MG63 (cell line): ENCODE measurements at regions not wholly inside any gene's neighbourhood (a gene's known extent, or its start where the extent isn't known, plus 50 kb on each side); places are given as distances from the start of the nearest gene placed in this dataset.
"Not testable (repeated sequence)": the region's sequence is repeated elsewhere in the genome, so short reads cannot be mapped to it uniquely, and the experiment has no call there.

ENCODE experiments used
- DNase-seq: peaks from one replicate; pipeline ENCODE4 v3.0.0-alpha.2; 2020
- H3K27me3 ChIP-seq: fragments of 250-450 bp; sonication (Bioruptor Pico); 2 replicates; pipeline ENCODE4 v1.5.1; 2020; ENCODE audit warnings: mild to moderate bottlenecking, moderate library complexity
- H3K36me3 ChIP-seq: fragments of 250-450 bp; sonication (Bioruptor Pico); 2 replicates; pipeline ENCODE4 v1.5.1; 2020; ENCODE audit warnings: mild to moderate bottlenecking, moderate library complexity
- H3K4me3 ChIP-seq: fragments of 250-450 bp; sonication (Bioruptor Pico); 2 replicates; pipeline ENCODE4 v1.5.1; 2020; ENCODE audit warnings: mild to moderate bottlenecking, moderate library complexity
- H3K9me3 ChIP-seq: fragments of 250-450 bp; sonication (Bioruptor Pico); 2 replicates; pipeline ENCODE4 v1.5.1; 2020; ENCODE audit warnings: mild to moderate bottlenecking, moderate library complexity

DNA sequence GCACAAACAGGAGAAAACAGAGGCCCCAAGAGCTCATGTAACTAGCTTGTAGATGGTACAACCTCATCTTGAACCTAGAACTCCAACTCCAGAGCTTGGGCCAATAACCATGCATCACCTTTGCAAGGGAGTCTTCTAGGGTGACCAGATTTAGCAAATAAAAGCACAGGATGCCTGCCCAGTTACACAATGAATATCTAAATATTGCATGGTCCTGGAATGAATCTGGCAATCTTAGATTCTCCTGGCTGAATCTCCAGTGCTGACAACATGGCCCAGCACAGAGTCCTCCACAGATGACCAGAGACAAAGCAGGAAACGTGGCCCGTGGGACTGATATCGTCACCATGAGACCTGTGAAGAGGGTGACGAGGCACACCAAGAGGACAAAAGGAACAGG is 494.1 kb downstream of the PREX1 start:
- Histone ChIP-seq H3K36me3 (no peaks in the 10 kb centered on the region), H3K9me3 (no peaks in the 10 kb centered on the region)
- DNase-seq, result no peak

DNA sequence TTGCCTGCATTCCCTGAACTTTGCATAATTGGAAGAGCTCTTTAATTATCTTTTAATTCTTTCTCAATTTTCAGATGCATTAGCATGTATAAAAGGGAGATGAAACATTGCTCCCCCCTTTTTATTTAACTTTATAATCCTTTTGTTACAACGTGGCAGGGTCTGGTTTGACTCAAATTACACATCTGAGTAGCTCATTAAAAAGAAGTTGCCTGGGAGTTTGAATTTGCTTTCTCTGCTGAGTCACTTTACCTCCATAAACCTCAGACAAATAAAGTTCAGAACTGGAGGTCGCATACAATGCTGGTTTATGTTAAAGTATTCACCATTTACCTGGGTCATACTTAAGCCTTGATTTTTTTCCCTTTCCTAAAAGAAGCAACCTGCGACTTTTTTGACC is 495.2 kb downstream of the PREX1 start:
- Histone ChIP-seq H3K36me3 (no peaks in the 10 kb centered on the region), H3K4me3 (no peak overlapping the region)
- DNase-seq, result no peak

More for the DNA sequence above, 494.1 kb downstream of the PREX1 start:
- H3K4me3 ChIP-seq, result no peak overlapping the region
- peaks cover 13% of the 10 kb centered on the region for H3K27me3 ChIP-seq

DNA sequence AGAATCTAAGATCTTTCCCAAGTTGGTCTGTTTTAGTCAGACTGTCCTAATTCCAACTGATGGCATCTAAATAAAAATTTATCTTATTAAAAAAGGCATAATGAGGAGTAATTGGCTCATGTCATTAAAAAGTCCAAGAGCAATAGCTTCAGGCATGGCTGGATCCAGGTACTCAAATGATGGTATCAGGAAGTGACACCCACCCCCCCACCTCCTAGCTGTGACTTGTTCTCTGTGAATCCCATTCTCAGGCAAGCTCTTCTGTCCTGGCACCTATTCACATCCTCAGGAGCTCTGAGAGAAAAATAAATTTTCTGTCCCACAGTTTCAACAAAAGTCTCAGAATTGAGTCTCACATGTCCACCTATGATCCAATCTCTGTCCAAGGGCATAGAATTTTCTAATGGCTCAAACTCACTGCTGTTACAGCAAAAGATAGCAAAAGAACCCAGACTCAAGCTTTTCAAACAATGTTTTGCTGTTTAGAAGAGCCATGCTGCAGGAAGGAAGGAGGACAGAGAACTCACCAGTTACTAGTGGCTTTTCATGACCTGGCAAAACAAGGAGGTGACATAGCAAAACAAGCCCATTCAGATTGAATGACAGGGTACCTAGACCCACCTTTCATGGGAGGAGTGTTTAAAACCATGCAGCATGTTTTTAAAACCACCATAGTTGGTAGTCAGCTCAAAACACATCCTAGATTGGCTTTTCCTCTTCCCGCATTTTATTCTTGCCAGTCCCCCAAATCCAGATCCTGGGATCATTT is 496.1 kb downstream of the PREX1 start:
- H3K4me3 ChIP-seq, result no peak overlapping the region
- H3K9me3 ChIP-seq, result no peaks in the 10 kb centered on the region
- no peak for DNase-seq
- no peaks in the 10 kb centered on the region for H3K36me3 ChIP-seq
- peaks cover 6% of the 10 kb centered on the region for H3K27me3 ChIP-seq

More for the DNA sequence above, 495.2 kb downstream of the PREX1 start:
- Histone ChIP-seq H3K9me3 (no peaks in the 10 kb centered on the region), H3K27me3 (peaks cover 13% of the 10 kb centered on the region)

DNA sequence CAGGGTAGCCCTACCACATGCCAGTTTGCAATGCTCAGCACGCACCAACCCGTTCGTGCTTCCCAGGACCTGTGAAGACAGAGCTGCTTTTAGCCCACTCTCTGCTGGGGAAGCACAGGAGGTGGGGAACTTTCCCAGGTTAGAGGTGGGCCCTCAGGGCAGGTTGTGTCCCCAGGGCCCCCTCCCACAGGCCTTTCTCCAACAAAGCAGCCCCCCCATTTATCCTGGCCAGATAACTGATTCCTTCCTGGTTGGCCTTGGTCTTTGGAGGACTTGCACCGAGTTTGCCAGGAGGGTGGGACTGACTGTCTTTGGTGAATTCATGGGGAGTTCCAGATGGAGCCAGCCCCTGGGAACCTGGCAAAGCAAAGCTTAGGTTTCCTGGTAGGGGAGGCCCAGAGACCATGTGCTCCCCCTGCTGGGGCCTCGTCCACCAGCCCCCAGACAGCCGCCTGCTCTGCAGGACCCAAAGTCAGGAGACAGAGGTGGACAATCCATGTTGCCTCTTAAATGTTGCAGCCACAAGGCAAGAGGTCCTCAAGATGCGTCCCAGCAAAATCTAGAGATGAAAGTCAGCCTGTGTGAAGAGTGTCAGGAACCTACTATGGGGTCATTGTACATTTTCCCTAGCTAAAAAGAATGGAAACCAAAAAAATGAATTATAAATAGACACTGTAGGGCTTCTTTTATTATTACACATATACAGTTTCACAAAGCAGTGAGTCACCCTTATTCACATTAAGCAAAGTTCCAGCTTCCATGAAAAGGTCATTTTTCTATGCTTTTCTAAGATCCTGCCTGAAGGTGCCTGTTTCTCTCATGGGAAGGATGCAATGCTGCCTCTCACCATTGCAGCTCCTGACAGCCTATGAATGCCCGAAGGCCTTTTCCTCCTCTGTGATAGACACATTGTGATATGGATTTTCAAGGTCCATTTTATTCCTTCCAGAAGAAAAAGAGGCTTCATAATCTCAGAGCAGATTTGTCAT is 497.8 kb downstream of the PREX1 start:
- no peaks in the 10 kb centered on the region for H3K27me3 ChIP-seq
- H3K4me3 ChIP-seq, result no peak overlapping the region
- DNase-seq, result peak; percentile 53
- H3K36me3 ChIP-seq, result no peaks in the 10 kb centered on the region
- H3K9me3 ChIP-seq, result no peaks in the 10 kb centered on the region

DNA sequence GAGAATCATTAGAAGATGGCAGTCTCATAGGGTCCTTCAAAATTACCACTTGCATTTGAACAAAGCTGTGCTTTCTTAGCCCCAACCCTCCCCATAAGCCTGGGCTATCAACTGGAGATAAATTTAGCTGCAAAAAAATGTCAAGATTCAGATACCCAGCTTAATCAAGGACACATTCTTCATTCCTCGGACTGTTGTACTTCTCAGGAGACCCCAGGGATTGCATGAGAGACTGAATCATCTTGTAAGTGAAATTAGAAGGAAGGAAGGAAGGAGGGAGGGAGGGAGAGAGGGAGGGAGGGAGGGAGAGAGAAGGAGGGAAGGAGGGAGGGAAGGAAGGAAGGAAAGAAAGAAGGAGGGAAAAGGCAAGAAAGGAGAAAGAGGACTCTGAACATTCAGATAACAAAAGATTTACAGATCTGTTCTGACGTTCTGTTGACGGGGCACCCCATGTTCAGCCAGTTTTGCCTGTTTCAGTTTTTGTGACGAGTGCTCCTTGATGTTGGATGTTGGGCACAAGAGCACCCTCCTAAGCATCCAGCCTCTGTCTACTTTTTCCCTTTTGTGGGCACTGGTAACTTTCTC is 498.7 kb downstream of the PREX1 start:
- H3K27me3 ChIP-seq, result no peaks in the 10 kb centered on the region
- DNase-seq, result no peak
- no peaks in the 10 kb centered on the region for H3K36me3 ChIP-seq
- no peaks in the 10 kb centered on the region for H3K9me3 ChIP-seq
- no peak overlapping the region for H3K4me3 ChIP-seq

DNA sequence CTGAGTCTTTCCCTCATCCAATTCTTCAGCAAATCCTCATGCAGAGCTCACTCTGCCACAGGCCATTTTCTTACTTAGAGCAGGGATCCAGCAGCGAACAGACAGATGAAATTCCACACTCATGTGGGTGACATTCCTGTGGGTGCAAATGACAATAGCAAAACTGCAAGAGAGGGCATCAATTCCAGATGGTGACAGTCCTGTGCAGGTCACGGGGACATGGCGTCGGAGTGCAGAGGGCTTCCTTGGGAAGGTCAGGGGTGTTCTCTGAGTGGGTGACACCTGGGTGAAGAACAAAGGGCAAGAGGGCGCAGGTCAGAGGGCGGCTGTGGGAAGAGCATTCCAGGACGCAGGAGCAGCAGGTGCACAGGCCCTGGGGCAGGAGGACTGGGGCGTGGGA is 500.0 kb downstream of the PREX1 start:
- not testable (repeated sequence) for H3K9me3 ChIP-seq, H3K27me3 ChIP-seq, DNase-seq, H3K4me3 ChIP-seq, H3K36me3 ChIP-seq

DNA sequence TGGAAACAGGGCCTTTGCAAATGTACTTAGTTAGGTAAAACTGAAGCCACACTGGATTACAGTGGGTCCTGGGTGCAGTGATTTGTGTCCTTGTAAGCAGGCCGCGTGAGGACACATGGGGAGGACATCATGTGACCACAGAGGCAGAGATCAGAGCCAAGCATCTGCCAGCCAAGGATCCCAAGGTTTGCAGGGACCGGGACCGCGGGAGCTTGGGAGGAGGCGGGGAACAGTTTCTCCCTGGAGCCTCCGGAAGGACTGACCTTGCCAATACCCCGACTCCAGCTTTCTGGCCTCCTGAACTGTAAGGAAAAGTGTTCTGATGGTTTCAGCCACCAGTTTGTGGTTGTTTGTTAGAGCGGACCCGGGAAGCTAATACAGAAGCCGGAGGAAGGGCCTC is 500.9 kb downstream of the PREX1 start:
- DNase-seq, result no peak
- no peaks in the 10 kb centered on the region for H3K36me3 ChIP-seq
- no peaks in the 10 kb centered on the region for H3K27me3 ChIP-seq
- H3K9me3 ChIP-seq, result no peaks in the 10 kb centered on the region
- no peak overlapping the region for H3K4me3 ChIP-seq

DNA sequence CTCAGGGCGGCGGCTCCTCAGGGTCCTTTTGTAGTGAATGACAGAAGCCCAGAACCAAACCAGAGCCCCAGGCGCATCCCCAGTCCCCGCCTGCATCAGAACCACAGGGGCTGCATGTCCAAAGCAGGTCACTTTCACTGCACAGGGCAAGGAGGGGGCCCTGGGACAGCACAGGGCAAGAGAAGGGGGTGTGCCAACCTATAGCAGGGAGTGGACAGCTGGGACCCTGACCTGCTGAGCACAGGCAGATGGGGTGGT is 501.4 kb downstream of the PREX1 start:
- Histone ChIP-seq H3K27me3 (no peaks in the 10 kb centered on the region), H3K4me3 (no peak overlapping the region), H3K36me3 (no peaks in the 10 kb centered on the region), H3K9me3 (no peaks in the 10 kb centered on the region)
- DNase-seq, result no peak

DNA sequence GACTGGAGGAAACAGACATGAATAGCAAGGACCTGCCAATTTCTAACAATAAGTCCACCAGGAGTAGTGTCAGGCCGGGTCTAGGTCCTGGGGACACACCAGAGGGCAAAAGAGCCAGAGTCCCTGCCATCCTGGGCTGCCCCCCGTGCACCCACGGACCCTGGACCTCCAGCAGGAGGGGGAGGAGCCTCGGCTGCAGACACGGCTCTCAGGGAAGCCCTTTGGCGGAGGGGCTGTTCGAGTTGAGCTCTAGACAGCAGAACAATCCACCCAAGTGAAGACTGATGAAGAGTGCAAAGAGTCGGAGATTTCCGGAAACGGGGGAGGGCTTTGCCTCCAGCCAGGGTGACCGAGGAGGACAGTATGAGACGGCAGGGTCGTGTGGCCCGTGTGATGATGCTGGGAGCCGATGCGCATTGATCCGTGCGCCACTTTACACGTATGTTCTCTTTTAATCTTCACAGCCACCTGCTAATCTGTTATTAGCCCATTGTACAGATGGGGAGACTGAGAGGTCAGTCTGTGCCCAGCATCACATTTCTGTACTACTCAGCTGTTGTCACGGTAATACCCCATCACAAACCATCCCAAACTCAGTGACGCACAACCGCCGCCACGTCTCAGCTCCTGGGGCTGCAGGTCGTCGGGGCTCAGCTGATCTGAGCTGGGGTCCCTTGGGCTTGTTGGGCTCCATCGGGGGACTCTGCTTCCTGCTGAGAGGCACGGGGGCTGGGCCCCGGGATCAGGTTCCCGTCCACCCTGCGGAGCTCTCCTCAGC is 502.0 kb downstream of the PREX1 start:
- no peaks in the 10 kb centered on the region for H3K36me3 ChIP-seq
- no peak for DNase-seq
- no peaks in the 10 kb centered on the region for H3K9me3 ChIP-seq
- H3K27me3 ChIP-seq, result no peaks in the 10 kb centered on the region
- H3K4me3 ChIP-seq, result no peak overlapping the region

DNA sequence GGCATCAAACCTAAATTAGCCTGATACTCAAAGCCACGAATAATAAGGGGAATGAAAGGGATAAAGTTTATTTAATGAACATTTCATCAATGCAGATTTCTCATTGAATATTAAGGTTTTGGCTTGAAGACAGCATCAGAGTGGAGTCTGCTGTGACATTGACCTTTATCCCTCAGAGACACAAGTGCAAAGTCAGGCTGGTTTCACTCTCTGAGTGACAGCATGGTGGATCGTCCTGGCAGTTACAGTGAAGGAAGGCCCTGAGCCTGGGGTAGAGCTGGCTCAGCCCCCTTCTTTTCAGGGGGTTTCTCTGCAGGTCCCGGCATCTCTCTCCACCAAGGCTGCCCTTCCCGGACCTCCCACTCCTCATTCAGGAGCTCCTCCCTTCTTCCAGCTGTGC is 503.1 kb downstream of the PREX1 start:
- H3K36me3 ChIP-seq, result no peaks in the 10 kb centered on the region
- H3K27me3 ChIP-seq, result no peaks in the 10 kb centered on the region
- no peak for DNase-seq
- no peak overlapping the region for H3K4me3 ChIP-seq
- no peaks in the 10 kb centered on the region for H3K9me3 ChIP-seq

DNA sequence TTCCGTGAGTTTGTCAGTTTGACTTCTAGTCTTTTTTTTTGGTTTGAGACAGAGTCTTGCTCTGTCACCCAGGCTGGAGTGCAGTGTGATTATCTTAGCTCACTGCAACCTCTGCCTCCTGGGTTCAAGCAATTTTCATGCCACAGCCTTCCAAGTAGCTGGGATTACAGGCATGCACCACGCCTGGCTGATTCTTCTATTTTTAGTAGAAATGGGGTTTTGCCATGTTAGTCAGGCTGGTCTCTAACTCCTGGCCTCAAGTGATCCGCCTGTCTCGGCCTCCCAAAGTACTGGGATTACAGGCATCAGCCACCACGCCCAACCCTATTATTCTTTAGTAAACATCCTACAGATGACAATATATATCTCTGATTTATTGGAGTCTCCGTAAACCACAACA is 506.5 kb downstream of the PREX1 start:
- Histone ChIP-seq H3K9me3 (no peaks in the 10 kb centered on the region), H3K27me3 (0 out of 2 replicates have a peak, but pooled peaks cover 2% of the 10 kb centered on the region), H3K4me3 (no peak overlapping the region), H3K36me3 (no peaks in the 10 kb centered on the region)
- peak; percentile 9 for DNase-seq

DNA sequence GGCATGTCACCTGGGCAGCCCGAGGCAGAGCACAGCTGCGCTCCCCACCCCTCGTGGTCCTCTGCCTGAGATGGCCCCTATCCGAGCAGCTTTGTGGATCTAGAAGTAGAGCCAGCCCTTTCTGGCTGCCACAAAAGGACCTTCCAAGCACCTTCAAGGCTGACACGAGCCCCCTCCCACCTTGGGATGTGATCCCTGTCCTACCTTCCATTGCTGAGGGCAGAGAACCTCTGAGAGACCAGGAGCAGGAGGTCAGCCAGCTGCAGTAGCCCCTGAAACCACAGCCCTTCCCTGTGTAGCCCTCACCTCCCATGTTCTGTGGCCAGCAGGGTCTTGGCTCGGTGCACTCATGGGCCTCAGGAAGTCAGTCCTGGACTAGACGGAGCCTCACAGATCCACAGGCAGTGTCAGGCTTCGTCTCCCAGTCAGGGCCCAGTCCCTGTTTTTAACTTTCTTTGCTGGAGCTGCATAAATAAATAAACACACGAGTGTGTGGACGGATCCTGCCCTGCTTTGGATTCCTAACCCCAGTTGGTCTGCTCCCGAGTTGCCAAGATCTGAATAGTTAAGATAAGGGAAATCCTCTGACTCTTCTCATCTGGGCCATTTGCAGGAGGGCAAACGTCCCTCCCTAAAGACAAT is 507.7 kb downstream of the PREX1 start:
- 0 out of 2 replicates have a peak, but pooled peaks cover 2% of the 10 kb centered on the region for H3K27me3 ChIP-seq
- no peak overlapping the region for H3K4me3 ChIP-seq
- no peaks in the 10 kb centered on the region for H3K9me3 ChIP-seq
- no peaks in the 10 kb centered on the region for H3K36me3 ChIP-seq
- DNase-seq, result peak; percentile 82

DNA sequence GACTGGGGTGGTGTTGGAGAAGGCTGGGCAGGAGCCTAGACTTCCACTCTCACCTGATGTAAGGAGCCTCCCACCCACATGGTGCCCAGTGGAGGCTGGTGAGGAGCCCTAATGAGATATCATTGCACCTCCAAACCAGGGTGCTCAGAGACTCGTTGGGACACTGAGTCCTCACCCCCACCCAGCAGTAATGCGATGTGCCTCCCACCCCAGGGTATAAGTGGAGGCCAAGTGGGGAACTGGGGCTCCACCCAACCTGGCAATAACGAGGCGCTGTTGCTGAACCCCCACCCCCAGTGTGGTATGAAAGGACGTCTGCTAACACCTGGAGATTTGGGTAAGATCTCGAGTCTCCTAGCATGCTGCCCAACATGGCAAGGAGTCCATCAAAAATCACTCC is 510.2 kb downstream of the PREX1 start:
- no peak overlapping the region for H3K4me3 ChIP-seq
- no peaks in the 10 kb centered on the region for H3K36me3 ChIP-seq
- no peaks in the 10 kb centered on the region for H3K9me3 ChIP-seq
- no peak for DNase-seq
- H3K27me3 ChIP-seq, result 0 out of 2 replicates have a peak, but pooled peaks cover 2% of the 10 kb centered on the region

DNA sequence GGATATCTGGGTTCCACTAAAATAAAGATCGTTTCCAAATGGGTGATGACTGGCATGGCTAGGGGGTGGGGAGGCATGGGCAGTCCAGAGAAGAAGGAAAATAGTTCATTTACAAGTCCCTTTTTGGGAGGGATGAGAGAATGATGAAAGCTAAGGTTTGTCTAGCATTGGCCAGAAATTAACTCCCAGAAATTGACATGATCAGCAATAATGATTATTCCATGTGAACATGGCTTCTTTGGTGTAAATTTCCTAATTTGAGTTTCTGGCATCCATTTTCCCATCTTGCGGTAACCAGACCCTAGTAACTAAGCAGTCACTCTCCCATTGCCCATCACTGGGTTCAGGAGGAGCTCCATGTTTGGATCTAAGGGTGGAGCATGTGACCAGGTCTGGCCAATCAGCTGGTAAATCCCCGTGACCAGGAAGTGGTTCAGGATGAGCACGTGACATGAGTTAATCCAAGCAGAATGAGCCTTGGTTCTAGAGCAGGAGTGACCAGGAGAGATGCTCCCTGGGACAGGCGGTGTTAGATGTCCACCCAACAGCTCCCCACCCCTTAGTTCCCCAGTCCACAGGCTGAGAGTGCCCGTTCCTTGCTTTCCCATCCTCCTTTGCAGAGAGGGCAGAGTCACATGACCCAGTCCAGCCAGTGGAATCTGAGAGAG is 512.7 kb downstream of the PREX1 start:
- H3K4me3 ChIP-seq, result no peak overlapping the region
- no peaks in the 10 kb centered on the region for H3K36me3 ChIP-seq
- no peaks in the 10 kb centered on the region for H3K9me3 ChIP-seq
- DNase-seq, result no peak
- 0 out of 2 replicates have a peak, but pooled peaks cover 2% of the 10 kb centered on the region for H3K27me3 ChIP-seq

DNA sequence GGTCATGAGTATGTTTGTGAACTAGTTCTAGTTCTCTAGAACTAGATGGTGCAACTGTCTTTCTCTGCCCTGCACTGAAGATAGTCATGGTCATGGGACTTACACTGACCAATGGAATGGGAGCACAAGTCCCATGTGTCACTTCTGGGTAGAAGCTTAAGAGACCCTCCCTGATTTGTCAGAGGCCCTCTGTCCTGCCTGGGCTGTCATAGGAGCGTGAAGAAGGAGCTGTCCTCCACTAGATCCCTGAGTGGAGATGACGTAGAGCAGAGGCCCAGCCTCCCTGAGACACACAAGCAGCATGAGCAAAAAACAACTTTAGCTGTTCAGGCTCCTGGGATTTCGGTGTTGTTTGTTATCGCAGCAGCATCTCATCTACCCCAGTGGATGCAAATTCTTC is 514.5 kb downstream of the PREX1 start:
- Histone ChIP-seq H3K36me3 (no peaks in the 10 kb centered on the region), H3K4me3 (no peak overlapping the region), H3K9me3 (no peaks in the 10 kb centered on the region), H3K27me3 (0 out of 2 replicates have a peak, but pooled peaks cover 2% of the 10 kb centered on the region)
- no peak for DNase-seq

DNA sequence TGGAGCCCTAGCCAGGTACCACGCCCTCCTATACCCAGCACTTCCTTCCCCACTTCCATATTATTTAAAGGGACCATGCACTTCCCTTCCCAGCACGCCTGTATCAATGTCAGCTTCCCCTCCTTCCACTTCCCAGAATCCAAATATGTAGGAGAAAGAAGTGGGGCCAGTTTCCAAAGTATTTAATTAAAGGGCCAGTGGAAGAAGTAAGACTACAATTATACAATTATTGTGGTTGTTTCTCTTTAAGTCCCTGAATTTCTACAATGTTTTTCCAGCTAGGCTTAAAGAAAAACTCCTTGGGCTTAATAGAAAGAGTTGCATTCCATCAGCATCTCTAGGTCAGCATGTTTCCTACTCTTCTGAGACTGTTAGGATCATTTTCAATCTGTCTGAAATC is 515.8 kb downstream of the PREX1 start:
- Histone ChIP-seq H3K27me3 (0 out of 2 replicates have a peak, but pooled peaks cover 4% of the 10 kb centered on the region), H3K9me3 (no peaks in the 10 kb centered on the region), H3K36me3 (no peaks in the 10 kb centered on the region), H3K4me3 (no peak overlapping the region)
- DNase-seq, result no peak
